Activated gamma-delta T cell (primary cell): ENCODE measurements at regions not wholly inside any gene's neighbourhood (a gene's known extent, or its start where the extent isn't known, plus 50 kb on each side); places are given as distances from the start of the nearest gene placed in this dataset.

Experiments
- DNase-seq: peaks from one replicate; lab custom pipeline; 2025; lab: John Stamatoyannopoulos, UW

- no peak for DNase-seq
Measured at GRCh38 chr3:25226747-25227146, 201.3 kb upstream of the RARB start.

GRCh38 chr3:25229586-25229985, 198.5 kb upstream of the RARB start:
- DNase-seq: no peak

- DNase-seq: no peak
Measured at GRCh38 chr3:25235031-25235430, 193.0 kb upstream of the RARB start.

DNA sequence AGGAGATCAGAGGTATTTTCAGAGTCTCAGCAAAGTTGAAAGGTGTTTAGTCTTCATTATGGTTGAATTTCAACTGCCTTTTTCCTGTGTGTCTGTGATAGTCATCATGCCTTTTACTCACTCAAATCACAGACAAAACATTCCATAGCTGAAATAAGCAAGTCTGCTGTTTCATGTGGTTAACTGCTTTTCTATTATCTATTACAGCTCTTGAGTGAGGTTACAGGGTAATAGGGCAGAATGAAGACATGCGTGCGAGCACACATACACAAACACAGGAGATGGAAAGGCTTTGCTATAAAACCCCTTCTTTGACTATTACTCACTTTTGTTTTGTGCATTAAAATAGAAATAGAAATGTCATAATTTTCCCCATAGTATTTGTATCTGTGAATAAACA, 192.6 kb upstream of the RARB start:
- DNase-seq: no peak

DNA sequence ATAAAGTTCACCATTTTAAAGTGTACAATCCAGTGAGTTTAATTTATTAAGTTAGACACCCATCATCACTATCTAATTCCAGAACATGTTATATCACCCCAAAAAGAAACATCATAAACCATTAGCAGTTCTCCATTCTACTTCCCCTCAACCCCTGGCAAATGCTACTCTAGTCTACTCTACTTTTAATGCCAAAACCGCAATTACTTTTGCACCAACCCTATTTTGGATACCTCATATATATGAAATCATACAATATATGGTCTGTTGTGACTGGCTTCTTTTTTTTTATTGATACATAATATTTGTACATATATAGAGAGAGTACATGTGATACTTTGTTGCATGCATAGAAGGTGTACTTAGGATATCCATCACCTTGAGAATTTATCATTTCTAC, 190.5 kb upstream of the RARB start:
- no peak for DNase-seq

- no peak for DNase-seq
Measured at GRCh38 chr3:25239042-25239441, 189.0 kb upstream of the RARB start.

DNA sequence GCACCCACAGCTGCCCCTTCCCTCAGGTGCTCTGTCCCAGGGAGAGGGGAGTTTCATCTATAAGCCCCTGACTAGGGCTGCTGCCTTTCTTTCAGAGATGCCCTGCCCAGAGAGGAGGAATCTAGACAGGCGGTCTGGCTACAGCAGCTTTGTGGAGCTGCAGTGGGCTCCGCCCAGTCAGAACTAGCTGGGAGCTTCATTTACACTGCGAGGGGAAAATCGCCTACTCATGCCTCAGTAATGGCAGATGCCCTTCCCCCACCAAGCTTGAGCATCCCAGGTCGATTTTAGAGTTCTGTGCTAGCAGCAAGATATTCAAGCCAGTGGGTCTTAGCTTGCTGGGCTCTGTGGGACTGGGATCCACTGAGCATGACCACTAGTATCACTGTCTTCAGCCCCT, 181.2 kb upstream of the RARB start:
- DNase-seq: no peak

GRCh38 chr3:25252291-25252690, 175.8 kb upstream of the RARB start:
- DNase-seq: no peak

DNA sequence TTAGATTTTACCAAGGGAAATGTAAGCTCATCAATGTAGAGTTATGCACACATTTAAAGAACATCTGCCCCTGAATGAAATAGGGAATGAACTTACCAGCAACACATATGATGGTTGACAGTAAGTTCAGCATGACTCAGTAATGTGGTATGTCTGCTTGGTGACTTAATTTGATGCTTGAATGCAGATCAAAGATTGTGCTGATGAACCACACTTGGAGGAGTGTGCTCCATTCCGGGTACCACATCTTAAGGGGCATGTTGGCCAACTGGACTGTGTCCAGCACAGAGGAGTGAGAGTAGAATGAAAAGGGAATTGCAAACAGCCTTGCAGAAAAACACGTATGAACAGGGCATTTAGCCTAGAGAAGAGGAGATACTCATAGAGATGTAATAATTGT, 171.0 kb upstream of the RARB start:
- DNase-seq: no peak

GRCh38 chr3:25259871-25260270, 168.2 kb upstream of the RARB start:
- DNase-seq: no peak

GRCh38 chr3:25262322-25262721, 165.7 kb upstream of the RARB start:
- no peak for DNase-seq

DNA sequence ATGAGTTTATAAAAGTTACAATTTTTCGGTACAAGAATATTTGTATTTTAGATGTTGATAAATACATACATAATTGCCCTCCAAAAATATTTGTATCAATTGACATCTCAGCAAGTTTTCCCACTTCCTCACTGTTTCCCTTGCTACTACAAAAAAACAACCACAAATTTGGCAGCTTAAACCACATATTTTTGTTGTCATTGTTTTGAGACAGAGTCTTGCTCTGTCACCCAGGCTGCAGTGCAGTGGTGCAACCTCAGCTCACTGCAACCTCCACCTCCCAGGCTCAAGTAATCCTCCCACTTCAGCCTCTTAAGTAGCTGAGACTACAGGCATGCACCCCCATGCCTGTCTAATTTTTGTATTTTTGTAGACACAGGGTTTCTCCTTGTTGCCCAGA, 162.8 kb upstream of the RARB start:
- no peak for DNase-seq

- no peak for DNase-seq
Measured at GRCh38 chr3:25266677-25267076, 161.4 kb upstream of the RARB start.

DNA sequence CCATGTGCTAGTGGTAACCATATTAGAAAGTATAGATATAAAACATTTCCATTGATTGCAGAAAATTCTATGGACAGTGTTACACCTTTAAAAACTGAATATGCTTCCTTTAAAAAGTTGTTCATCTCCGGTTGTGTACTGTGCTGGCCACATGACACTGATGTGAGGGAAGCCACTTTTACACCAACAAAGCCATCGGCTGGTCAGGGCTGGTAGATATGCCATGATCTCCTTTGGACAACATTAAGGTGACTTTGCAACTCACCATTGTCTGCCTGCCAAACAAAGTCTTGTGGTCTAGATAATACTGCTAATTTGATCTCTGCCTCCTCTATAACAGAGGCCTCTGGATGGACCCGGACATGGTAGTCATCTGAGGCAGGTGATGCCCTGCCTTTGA, 156.0 kb upstream of the RARB start:
- no peak for DNase-seq

GRCh38 chr3:25273582-25274171, 154.4 kb upstream of the RARB start:
- DNase-seq: no peak

GRCh38 chr3:25277503-25277902, 150.6 kb upstream of the RARB start:
- no peak for DNase-seq

GRCh38 chr3:25281041-25281731, 146.9 kb upstream of the RARB start:
- DNase-seq: no peak

DNA sequence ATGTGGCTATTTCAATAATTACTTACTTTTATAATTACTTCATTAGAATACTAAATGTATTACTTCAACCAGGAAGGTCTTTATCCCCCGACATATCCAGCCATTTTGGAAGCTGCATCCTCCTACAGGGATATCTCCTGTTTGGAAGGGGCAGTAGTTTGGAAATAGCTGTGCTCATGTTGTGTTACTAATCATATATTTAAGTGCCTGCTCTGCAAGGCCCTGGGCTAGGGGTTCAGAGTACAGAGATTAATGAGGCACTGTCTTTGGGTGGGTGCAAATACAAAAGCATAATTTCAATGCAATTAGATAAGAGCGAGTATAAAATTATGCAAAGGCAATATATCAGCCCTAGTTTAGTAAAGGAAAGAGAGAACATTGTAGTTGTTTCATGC, 146.3 kb upstream of the RARB start:
- DNase-seq: no peak

DNA sequence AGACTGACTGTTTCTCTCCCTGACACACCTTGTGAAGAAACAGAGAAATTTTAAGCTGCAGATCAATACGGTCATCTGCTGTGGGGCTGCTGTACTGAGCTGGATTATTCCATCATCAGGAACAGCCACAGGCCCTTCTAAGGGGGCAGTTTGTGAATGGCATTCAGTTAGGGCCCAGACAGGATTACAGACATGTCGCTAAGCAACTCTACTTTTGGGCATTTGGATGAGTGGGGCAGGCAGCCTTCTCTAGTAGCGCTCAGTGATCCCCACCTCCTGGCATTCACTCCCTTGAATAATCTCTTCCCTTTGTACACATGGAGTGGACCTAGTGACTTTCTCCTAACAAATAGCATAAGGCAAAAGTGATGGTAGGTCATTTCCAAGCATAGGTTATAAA, 144.4 kb upstream of the RARB start:
- DNase-seq: no peak

DNA sequence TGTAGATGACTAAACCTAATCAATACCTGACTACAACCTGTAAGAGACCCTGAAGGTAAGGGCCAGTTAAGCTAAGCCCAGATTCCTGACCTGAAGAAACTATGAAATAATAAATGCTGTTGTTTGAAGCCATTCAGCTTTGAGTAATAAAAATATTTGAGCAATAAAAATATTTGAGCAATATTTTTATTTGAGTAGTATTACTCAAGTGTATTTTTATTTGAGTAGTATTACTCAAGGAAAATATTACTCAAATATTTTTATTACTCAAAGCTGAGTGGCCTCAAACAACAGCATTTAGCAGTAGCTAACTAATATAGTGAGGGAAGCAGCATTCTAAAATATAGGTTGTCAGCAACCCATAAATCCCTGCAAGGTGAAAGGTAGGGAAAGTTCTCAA, 143.8 kb upstream of the RARB start:
- no peak for DNase-seq

DNA sequence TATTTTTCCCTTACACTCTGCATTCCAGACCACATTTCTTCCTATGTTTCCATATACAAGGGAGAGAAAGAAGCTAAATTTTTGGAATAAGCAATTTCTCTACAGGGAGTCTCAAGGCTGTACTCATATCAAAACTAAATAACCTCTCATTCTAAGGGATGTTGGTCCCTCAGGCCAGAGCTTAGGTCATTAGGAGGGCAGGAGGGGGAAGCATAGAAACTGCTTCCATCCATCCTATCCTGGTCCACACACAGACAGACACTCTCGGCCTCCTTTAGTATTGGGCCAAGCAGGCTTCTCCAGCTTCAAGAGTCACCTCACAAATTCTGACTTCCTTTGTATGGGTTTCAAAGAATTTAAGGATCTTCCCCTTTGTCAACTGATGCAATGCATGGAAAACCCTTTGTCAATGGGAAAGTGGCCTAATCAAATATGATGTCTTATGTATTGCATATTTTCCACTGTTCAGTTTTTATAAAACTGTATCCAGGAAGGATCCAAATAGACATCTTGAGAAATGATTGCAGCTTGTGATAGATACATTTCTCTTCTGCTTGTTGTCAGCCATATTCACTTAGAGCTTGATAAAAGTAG, 140.7 kb upstream of the RARB start:
- no peak for DNase-seq

- DNase-seq: no peak
Measured at GRCh38 chr3:25288413-25288812, 139.7 kb upstream of the RARB start.

DNA sequence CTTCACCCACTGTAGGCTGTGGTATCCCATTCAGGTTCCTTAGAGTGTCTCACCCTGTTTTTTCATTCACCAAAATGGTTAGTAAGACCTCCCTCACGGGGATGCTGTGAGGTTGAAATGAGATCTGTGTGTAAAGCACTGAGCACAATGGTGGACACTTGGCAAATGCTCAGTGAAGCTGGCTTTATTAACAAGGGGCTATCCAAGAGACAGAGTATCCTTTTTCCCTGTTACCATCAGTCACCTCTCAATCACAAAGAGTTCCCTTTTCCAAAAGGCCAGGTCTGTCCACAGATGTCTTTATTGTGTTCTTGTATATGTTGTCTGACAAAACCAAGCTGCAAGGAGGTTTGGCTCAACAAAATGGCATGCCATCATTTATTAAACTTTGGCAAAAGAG, 138.9 kb upstream of the RARB start:
- no peak for DNase-seq

- DNase-seq: no peak
Measured at GRCh38 chr3:25289663-25290062, 138.4 kb upstream of the RARB start.
